ENCODE measurements at regions not wholly inside any gene's neighbourhood (a gene's known extent, or its start where the extent isn't known, plus 50 kb on each side); places are given as distances from the start of the nearest gene placed in this dataset.

DNA sequence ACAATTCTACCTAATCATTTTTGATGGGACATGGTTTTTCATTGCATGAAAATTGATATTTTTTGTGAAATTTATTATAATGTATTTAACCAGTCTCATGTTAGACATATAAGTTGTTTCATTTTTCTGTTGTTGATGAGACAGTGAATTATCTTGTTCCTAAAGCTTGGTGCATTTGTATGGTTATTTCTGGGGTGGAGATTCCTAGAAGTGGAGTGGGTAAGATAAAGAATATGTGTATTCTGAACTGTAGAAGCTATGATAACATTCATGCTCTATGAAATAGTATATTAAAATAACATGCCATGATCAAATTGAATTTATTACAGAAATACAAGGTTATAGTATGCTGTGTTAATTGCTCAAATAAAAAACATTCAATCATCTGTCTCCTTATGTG lies 69.2 kb downstream of the BOLA3 start:
- POLR2A ChIA-PET = interaction anchor here (0.9 kb wide), 1 partner anchor 10 kb away, joined by 3 read pairs; no protein-coding TSS in a partner anchor
- Histone ChIP-seq H3K9me2 (no peaks in the 10 kb centered on the region), H3F3A (replicated peaks; ENCODE audit: insufficient read depth) (no peaks in the 10 kb centered on the region), H3K4me2 (no peak overlapping the region), H3K4me3 (ENCODE audit: low read depth in 2 of 2, low read length in 1 of 2) (no peak overlapping the region), H3K9me3 (no peaks in the 10 kb centered on the region), H2AFZ (ENCODE audit: low read depth) (no peak overlapping the region), H3K9ac (no peak overlapping the region), H3K79me2 (ENCODE audit: insufficient read depth) (no peaks in the 10 kb centered on the region), H3K27ac (ENCODE audit: low read depth in 2 of 2, low read length in 1 of 2) (no peak overlapping the region), H3K36me3 (replicated peaks in 1 of 2; ENCODE audit: control insufficient read depth in 1 of 2, insufficient read depth in 2 of 2, low read length in 1 of 2) (peaks cover 0 to 30% of the 10 kb centered on the region in 2 experiments), H3K27me3 (ENCODE audit: insufficient read depth) (no peaks in the 10 kb centered on the region), H3K4me1 (ENCODE audit: control insufficient read depth in 1 of 2, insufficient read depth in 2 of 2, low read depth in 1 of 2, low read length in 1 of 2) (peaks cover 0 to 2% of the 10 kb centered on the region in 2 experiments; a peak in 2 of 4 replicates), H4K20me1 (ENCODE audit: insufficient read depth) (no peaks in the 10 kb centered on the region)
- CTCF ChIA-PET = no interaction called here
- no peak for TF ChIP-seq MEF2A (IDR thresholded peaks at IDR 0.05; ENCODE audit: borderline replicate concordance, low read depth)
- TF ChIP-seq RAD21 (IDR thresholded peaks at IDR 0.05; ENCODE audit: low read length) = no peak
- no peak for TF ChIP-seq IRF3 (IDR thresholded peaks at IDR 0.05; ENCODE audit: low read depth, low read length)
- no peak for TF ChIP-seq ELF1 (IDR thresholded peaks at IDR 0.05)
- TF ChIP-seq RCOR1 (IDR thresholded peaks at IDR 0.05; ENCODE audit: low read length) = no peak
- TF ChIP-seq FOXJ3 (CRISPR knock-in tag; IDR thresholded peaks at IDR 0.05) = no peak
- no peak for TF ChIP-seq FOXM1 (IDR thresholded peaks at IDR 0.05; ENCODE audit: low read depth)
- no peak for TF ChIP-seq POLR2AphosphoS5 (IDR thresholded peaks at IDR 0.05; ENCODE audit: low read depth, low read length)
- TF ChIP-seq PBX3 (IDR thresholded peaks at IDR 0.05) = no peak
- no peak for TF ChIP-seq FOSL2 (IDR thresholded peaks at IDR 0.05; ENCODE audit: borderline replicate concordance, low read depth)
- TF ChIP-seq GATA2 (CRISPR knock-in tag; IDR thresholded peaks at IDR 0.05) = no peak
- no peak for TF ChIP-seq TCF12 (IDR thresholded peaks at IDR 0.05)
- no peak for TF ChIP-seq RFX5 (IDR thresholded peaks at IDR 0.05; ENCODE audit: low read length)
- no peak for TF ChIP-seq NFIC (IDR thresholded peaks at IDR 0.05; ENCODE audit: borderline replicate concordance)
- TF ChIP-seq TAF1 (IDR thresholded peaks at IDR 0.05; ENCODE audit: borderline replicate concordance, low read depth, low read length) = no peak
- TF ChIP-seq ZBTB33 (IDR thresholded peaks at IDR 0.05; ENCODE audit: borderline replicate concordance, low read depth) = no peak
- no peak for TF ChIP-seq RXRA (IDR thresholded peaks at IDR 0.05; ENCODE audit: borderline replicate concordance, low read depth)
- TF ChIP-seq, protein P1, sequence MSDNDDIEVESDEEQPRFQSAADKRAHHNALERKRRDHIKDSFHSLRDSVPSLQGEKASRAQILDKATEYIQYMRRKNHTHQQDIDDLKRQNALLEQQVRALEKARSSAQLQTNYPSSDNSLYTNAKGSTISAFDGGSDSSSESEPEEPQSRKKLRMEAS (IDR thresholded peaks at IDR 0.05; ENCODE audit: low read depth) = no peak
- no peak for TF ChIP-seq TEAD4 (IDR thresholded peaks at IDR 0.05; ENCODE audit: borderline replicate concordance, insufficient read depth)
- TF ChIP-seq YY1 (IDR thresholded peaks at IDR 0.05; ENCODE audit: low read depth) = no peak
- no peak for DNase-seq

All from SK-N-SH (cell line).